ENCODE measurements at regions not wholly inside any gene's neighbourhood (a gene's known extent, or its start where the extent isn't known, plus 50 kb on each side); places are given as distances from the start of the nearest gene placed in this dataset.

- Histone ChIP-seq H2AFZ (ENCODE audit: low read length) (no peak overlapping the region), H3K79me2 (ENCODE audit: insufficient read depth, low read length) (no peaks in the 10 kb centered on the region), H3K4me3 (replicated peaks in 1 of 3; ENCODE audit: insufficient read depth in 1 of 3, low read depth in 2 of 3, low read length in 3 of 3) (no peak overlapping the region), H3K4me2 (ENCODE audit: low read depth, low read length) (no peak overlapping the region), H3K27me3 (ENCODE audit: control insufficient read depth in 1 of 2, insufficient read depth in 2 of 2, low read length in 2 of 2) (no peaks in the 10 kb centered on the region), H3K9me3 (ENCODE audit: low read length) (no peaks in the 10 kb centered on the region), H3K9ac (ENCODE audit: insufficient read depth, low read depth, low read length) (no peak overlapping the region), H3K36me3 (replicated peaks in 1 of 2; ENCODE audit: control insufficient read depth in 1 of 2, insufficient read depth in 2 of 2, low read length in 2 of 2) (no peaks in the 10 kb centered on the region), H3K4me1 (ENCODE audit: insufficient read depth, low read length) (no peaks in the 10 kb centered on the region), H3K27ac (ENCODE audit: extremely low read length, insufficient read depth, low read length) (no peak overlapping the region), H4K20me1 (ENCODE audit: insufficient read depth, low read length) (no peaks in the 10 kb centered on the region)
- no peak for ATAC-seq
- BruUV-seq (replicated peaks) = no TSS peak
- TF ChIP-seq ZNF768 (CRISPR knock-in tag; IDR thresholded peaks at IDR 0.05) (no peak), ARNTL (CRISPR knock-in tag; IDR thresholded peaks at IDR 0.05) (no peak), ZNF17 (CRISPR knock-in tag; IDR thresholded peaks at IDR 0.05) (no peak), ZNF552 (CRISPR knock-in tag; IDR thresholded peaks at IDR 0.05; ENCODE audit: borderline replicate concordance) (no peak)
- CTCF ChIA-PET (ENCODE audit: low intra/inter-chr PET ratio, low total read pairs) = no interaction called here
- intact Hi-C loops (cut with micrococcal nuclease; ENCODE audit: unreplicated experiment) = no loop called here
- under 1% methylated on average over 3 of the region's 3 CpGs for WGBS (ENCODE audit: low lambda C conversion rate)
- POLR2A ChIA-PET = no interaction called here
- no peak for DNase-seq (ENCODE audit: low spot score)
- in situ Hi-C loops (cut with HindIII; ENCODE audit: extremely low pct_ligation_motif_present, low pct_unique_long_range_greater_than_20kb) = no loop called here
- FAIRE-seq = no peak
These were observed 1018.8 kb downstream of the AMY1C start for GRCh38 chr1:104768466-104768865.

DNA sequence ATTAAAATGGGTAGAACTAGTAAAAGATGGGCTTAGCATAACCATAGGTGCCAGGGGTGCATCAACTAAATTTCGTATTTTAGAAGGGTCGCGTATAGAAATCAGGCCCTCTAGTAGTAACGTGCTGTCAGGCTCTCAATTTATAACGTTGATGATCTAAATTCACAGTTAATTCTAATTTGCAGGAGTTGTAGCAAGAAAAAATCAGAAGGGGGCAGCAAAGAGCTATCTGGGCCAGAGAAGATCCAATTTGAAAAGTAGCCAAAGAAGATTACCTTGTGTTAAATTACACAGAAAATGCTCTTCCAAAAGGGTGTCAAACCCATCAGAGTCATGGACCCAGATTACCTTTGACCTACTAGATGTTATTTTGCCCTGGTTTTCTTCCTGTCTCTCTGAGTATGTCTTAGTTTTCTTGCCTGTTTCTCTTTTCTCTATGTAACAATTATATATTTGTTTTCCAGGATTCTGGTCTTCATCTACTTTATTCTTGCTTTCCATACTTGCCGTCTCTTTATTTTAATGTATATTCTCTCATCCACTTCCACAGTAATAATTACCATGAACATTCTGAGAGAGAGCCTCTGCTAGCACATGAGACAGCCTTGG, 1030.9 kb downstream of the AMY1C start:
- in situ Hi-C loops (cut with HindIII; ENCODE audit: extremely low pct_ligation_motif_present, low pct_unique_long_range_greater_than_20kb) (loop anchor here (5.0 kb wide), 1 partner anchor 1012 kb away; no protein-coding TSS in a partner anchor), intact Hi-C loops (cut with micrococcal nuclease; ENCODE audit: unreplicated experiment) (loop anchor here (5.0 kb wide), 3 partner anchors 357 to 1012 kb away; no protein-coding TSS in a partner anchor)
- no peaks in the 10 kb centered on the region for H3K36me3 ChIP-seq (replicated peaks in 1 of 2; ENCODE audit: control insufficient read depth in 1 of 2, insufficient read depth in 2 of 2, low read length in 2 of 2)
- ATAC-seq = no peak
- no TSS peak for BruUV-seq (replicated peaks)
- H3K27ac ChIP-seq (ENCODE audit: extremely low read length, insufficient read depth, low read length) = no peak overlapping the region
- ChIA-PET POLR2A (no interaction called here), CTCF (ENCODE audit: low intra/inter-chr PET ratio, low total read pairs) (interaction anchor here (2.1 kb wide), 1 partner anchor 1013 kb away, joined by 19 read pairs; no protein-coding TSS in a partner anchor)
- FAIRE-seq = no peak
- no peak overlapping the region for H2AFZ ChIP-seq (ENCODE audit: low read length)
- no peak overlapping the region for H3K4me2 ChIP-seq (ENCODE audit: low read depth, low read length)
- 3% methylated on average over 6 of the region's 6 CpGs for WGBS (ENCODE audit: low lambda C conversion rate)
- H3K4me1 ChIP-seq (ENCODE audit: insufficient read depth, low read length) = no peaks in the 10 kb centered on the region
- no peaks in the 10 kb centered on the region for H3K27me3 ChIP-seq (ENCODE audit: control insufficient read depth in 1 of 2, insufficient read depth in 2 of 2, low read length in 2 of 2)
- H4K20me1 ChIP-seq (ENCODE audit: insufficient read depth, low read length) = no peaks in the 10 kb centered on the region
- no peak overlapping the region for H3K4me3 ChIP-seq (replicated peaks in 1 of 3; ENCODE audit: insufficient read depth in 1 of 3, low read depth in 2 of 3, low read length in 3 of 3)
- no peaks in the 10 kb centered on the region for H3K9me3 ChIP-seq (ENCODE audit: low read length)
- peak; percentile 19 for DNase-seq (ENCODE audit: low spot score)
- no peaks in the 10 kb centered on the region for H3K79me2 ChIP-seq (ENCODE audit: insufficient read depth, low read length)
- H3K9ac ChIP-seq (ENCODE audit: insufficient read depth, low read depth, low read length) = no peak overlapping the region
- TF ChIP-seq STAG1 (CRISPR knock-in tag; IDR thresholded peaks at IDR 0.05) (peak; percentile 87), SMC3 (IDR thresholded peaks at IDR 0.05; ENCODE audit: low read length) (peak; percentile 65), SALL1 (CRISPR knock-in tag; IDR thresholded peaks at IDR 0.05) (no peak), NPAS2 (CRISPR knock-in tag; IDR thresholded peaks at IDR 0.05; ENCODE audit: borderline replicate concordance) (no peak), TGIF2 (CRISPR knock-in tag; IDR thresholded peaks at IDR 0.05) (no peak), AGO1 (IDR thresholded peaks at IDR 0.05; ENCODE audit: low read depth, low read length, poor library complexity, severe bottlenecking) (no peak), DPF2 (CRISPR knock-in tag; IDR thresholded peaks at IDR 0.05; ENCODE audit: borderline replicate concordance, low read depth) (no peak)
- TF ChIP-seq, protein P1, sequence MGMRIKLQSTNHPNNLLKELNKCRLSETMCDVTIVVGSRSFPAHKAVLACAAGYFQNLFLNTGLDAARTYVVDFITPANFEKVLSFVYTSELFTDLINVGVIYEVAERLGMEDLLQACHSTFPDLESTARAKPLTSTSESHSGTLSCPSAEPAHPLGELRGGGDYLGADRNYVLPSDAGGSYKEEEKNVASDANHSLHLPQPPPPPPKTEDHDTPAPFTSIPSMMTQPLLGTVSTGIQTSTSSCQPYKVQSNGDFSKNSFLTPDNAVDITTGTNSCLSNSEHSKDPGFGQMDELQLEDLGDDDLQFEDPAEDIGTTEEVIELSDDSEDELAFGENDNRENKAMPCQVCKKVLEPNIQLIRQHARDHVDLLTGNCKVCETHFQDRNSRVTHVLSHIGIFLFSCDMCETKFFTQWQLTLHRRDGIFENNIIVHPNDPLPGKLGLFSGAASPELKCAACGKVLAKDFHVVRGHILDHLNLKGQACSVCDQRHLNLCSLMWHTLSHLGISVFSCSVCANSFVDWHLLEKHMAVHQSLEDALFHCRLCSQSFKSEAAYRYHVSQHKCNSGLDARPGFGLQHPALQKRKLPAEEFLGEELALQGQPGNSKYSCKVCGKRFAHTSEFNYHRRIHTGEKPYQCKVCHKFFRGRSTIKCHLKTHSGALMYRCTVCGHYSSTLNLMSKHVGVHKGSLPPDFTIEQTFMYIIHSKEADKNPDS (CRISPR knock-in tag; IDR thresholded peaks at IDR 0.05) = no peak
- TF ChIP-seq, protein P2, sequence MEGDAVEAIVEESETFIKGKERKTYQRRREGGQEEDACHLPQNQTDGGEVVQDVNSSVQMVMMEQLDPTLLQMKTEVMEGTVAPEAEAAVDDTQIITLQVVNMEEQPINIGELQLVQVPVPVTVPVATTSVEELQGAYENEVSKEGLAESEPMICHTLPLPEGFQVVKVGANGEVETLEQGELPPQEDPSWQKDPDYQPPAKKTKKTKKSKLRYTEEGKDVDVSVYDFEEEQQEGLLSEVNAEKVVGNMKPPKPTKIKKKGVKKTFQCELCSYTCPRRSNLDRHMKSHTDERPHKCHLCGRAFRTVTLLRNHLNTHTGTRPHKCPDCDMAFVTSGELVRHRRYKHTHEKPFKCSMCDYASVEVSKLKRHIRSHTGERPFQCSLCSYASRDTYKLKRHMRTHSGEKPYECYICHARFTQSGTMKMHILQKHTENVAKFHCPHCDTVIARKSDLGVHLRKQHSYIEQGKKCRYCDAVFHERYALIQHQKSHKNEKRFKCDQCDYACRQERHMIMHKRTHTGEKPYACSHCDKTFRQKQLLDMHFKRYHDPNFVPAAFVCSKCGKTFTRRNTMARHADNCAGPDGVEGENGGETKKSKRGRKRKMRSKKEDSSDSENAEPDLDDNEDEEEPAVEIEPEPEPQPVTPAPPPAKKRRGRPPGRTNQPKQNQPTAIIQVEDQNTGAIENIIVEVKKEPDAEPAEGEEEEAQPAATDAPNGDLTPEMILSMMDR (CRISPR knock-in tag; IDR thresholded peaks at IDR 0.05) = peak; percentile 73
- TF ChIP-seq, protein P3, sequence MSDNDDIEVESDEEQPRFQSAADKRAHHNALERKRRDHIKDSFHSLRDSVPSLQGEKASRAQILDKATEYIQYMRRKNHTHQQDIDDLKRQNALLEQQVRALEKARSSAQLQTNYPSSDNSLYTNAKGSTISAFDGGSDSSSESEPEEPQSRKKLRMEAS (IDR thresholded peaks at IDR 0.05) = no peak
